ENCODE measurements at regions not wholly inside any gene's neighbourhood (a gene's known extent, or its start where the extent isn't known, plus 50 kb on each side); places are given as distances from the start of the nearest gene placed in this dataset.

DNA sequence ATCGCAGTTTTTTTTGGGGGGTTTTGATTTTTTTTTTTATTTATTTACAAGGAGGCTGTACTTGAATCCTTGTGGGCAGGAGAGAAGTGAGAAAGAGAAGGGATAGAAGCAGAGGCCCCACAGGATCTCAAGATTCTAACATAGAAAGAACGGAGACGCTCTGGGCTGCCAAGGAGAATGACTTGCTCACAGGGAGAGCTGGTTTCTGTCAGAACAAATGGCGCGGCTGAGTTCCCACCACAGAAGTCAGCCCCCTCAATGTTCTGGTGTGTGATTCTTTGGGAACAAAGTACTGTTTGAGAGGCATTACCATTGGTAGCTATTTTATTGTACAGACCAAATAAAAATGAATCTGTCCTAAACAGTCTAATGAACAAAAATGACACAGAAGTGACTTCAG is 80.6 kb downstream of the ATXN3L start:
- TF ChIP-seq, protein P1, sequence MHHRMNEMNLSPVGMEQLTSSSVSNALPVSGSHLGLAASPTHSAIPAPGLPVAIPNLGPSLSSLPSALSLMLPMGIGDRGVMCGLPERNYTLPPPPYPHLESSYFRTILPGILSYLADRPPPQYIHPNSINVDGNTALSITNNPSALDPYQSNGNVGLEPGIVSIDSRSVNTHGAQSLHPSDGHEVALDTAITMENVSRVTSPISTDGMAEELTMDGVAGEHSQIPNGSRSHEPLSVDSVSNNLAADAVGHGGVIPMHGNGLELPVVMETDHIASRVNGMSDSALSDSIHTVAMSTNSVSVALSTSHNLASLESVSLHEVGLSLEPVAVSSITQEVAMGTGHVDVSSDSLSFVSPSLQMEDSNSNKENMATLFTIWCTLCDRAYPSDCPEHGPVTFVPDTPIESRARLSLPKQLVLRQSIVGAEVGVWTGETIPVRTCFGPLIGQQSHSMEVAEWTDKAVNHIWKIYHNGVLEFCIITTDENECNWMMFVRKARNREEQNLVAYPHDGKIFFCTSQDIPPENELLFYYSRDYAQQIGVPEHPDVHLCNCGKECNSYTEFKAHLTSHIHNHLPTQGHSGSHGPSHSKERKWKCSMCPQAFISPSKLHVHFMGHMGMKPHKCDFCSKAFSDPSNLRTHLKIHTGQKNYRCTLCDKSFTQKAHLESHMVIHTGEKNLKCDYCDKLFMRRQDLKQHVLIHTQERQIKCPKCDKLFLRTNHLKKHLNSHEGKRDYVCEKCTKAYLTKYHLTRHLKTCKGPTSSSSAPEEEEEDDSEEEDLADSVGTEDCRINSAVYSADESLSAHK (tag by site-specific recombination; IDR thresholded peaks at IDR 0.05) = no peak
- TF ChIP-seq ZNF416 (tag by site-specific recombination; IDR thresholded peaks at IDR 0.05) (no peak), ZNF701 (tag by site-specific recombination; IDR thresholded peaks at IDR 0.05) (no peak), ZNF133 (tag by site-specific recombination; IDR thresholded peaks at IDR 0.05) (no peak)
- TF ChIP-seq, protein P2, sequence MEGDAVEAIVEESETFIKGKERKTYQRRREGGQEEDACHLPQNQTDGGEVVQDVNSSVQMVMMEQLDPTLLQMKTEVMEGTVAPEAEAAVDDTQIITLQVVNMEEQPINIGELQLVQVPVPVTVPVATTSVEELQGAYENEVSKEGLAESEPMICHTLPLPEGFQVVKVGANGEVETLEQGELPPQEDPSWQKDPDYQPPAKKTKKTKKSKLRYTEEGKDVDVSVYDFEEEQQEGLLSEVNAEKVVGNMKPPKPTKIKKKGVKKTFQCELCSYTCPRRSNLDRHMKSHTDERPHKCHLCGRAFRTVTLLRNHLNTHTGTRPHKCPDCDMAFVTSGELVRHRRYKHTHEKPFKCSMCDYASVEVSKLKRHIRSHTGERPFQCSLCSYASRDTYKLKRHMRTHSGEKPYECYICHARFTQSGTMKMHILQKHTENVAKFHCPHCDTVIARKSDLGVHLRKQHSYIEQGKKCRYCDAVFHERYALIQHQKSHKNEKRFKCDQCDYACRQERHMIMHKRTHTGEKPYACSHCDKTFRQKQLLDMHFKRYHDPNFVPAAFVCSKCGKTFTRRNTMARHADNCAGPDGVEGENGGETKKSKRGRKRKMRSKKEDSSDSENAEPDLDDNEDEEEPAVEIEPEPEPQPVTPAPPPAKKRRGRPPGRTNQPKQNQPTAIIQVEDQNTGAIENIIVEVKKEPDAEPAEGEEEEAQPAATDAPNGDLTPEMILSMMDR (tag by site-specific recombination; IDR thresholded peaks at IDR 0.05) = no peak
